DOHH2 (cell line): ENCODE measurements at regions not wholly inside any gene's neighbourhood (a gene's known extent, or its start where the extent isn't known, plus 50 kb on each side); places are given as distances from the start of the nearest gene placed in this dataset.

Experiments
- CTCF ChIP-seq: fragments of 200-600 bp; sonication (generic); IDR thresholded peaks from one replicate; pipeline ENCODE4 v1.5.1; 2014; ENCODE audit warnings: antibody characterized with exemption, mild to moderate bottlenecking, low read depth, low read length; ENCODE audit not compliant: poor library complexity, severe bottlenecking
- EZH2phosphoT487 ChIP-seq: fragments of 200-600 bp; sonication (generic); IDR thresholded peaks from 2 replicates; pipeline ENCODE4 v1.6.1; 2017; ENCODE audit warnings: borderline replicate concordance, mild to moderate bottlenecking, antibody characterized with exemption, low read length, moderate library complexity, mixed read lengths

DNA sequence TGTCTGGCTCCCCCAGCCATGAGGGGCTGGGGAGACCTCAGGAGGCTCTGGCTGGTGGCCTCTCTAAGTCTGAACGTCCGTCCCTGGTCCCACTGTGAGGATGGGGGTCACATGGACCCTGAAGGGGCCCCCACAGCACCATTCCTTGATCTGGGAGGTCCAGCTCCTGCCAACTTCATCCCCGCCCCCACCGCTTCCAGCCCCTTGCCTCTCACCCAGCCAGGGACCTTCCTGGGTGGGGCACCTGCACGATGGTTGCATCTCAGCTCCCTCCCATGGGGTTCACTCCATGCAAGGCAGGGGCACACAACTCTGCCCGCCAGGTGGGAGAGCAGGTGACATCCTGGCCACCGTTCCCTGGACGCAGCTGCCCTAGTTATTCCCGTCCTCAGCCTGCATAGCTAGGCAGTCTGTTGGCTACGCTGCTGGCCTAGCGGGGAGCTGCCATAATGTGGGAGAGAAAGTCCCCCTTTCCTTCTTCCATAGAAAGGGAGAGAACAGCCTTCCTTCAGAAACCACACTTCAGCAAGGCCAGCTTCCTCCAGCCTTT, 217.9 kb upstream of the RPL38 start:
- TF ChIP-seq CTCF (no peak), EZH2phosphoT487 (no peak)
